SU-DHL-6 (cell line): ENCODE measurements at regions not wholly inside any gene's neighbourhood (a gene's known extent, or its start where the extent isn't known, plus 50 kb on each side); places are given as distances from the start of the nearest gene placed in this dataset.

Source experiments
- EZH2phosphoT487 ChIP-seq: fragments of 200-600 bp; sonication (generic), shearing (Covaris generic); conservative IDR thresholded peaks from 2 replicates; pipeline ENCODE4 v1.6.1; 2018; ENCODE audit warnings: mild to moderate bottlenecking, antibody characterized with exemption, low read length, moderate library complexity, mixed read lengths
- TF ChIP-seq, protein P1 (sequence below): fragments of 200-600 bp; sonication (generic); IDR thresholded peaks from one replicate; pipeline ENCODE4 v1.5.1; 2017; ENCODE audit warnings: antibody characterized with exemption, mild to moderate bottlenecking, low read length, moderate library complexity; ENCODE audit not compliant: insufficient read depth, poor library complexity, severe bottlenecking

DNA sequence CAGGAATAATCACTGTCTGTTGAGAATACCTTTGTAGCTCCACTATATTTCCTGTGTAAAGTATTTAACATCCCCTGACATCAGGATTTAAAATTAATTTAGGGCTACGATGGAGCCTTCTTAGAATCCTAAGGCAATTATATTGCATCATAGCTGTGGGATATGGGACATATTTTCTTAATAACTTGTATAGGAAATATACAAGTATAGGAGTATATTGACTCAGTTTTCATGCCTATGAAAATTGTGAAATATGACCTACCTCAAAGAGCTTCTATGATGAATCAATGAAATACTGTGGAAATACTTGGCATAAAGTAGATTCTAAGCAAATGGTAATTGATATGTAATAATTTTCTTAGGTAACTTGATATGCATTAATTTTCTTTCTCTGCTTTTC, 221.0 kb upstream of the KLF4 start:
- TF ChIP-seq, protein P1, sequence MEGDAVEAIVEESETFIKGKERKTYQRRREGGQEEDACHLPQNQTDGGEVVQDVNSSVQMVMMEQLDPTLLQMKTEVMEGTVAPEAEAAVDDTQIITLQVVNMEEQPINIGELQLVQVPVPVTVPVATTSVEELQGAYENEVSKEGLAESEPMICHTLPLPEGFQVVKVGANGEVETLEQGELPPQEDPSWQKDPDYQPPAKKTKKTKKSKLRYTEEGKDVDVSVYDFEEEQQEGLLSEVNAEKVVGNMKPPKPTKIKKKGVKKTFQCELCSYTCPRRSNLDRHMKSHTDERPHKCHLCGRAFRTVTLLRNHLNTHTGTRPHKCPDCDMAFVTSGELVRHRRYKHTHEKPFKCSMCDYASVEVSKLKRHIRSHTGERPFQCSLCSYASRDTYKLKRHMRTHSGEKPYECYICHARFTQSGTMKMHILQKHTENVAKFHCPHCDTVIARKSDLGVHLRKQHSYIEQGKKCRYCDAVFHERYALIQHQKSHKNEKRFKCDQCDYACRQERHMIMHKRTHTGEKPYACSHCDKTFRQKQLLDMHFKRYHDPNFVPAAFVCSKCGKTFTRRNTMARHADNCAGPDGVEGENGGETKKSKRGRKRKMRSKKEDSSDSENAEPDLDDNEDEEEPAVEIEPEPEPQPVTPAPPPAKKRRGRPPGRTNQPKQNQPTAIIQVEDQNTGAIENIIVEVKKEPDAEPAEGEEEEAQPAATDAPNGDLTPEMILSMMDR, result no peak
- TF ChIP-seq EZH2phosphoT487, result no peak
